Small intestine (tissue), 7 donors: ENCODE measurements at regions not wholly inside any gene's neighbourhood (a gene's known extent, or its start where the extent isn't known, plus 50 kb on each side); places are given as distances from the start of the nearest gene placed in this dataset.

ENCODE experiments used
- DNase-seq, 2 donors: peaks; one replicate each; pipeline versions ENCODE4 v3.0.0 to v3.0.0-alpha.2; 2013
- FAIRE-seq: peaks from 2 replicates; lab custom pipeline; 2012; peaks lifted over from hg19 to GRCh38; lab: Jason Lieb, UNC
- H3K27ac ChIP-seq, 3 donors: one replicate each; pipeline ENCODE4 v1.5.1; 2013; ENCODE audit warnings: low read length in 2 of 3, mild to moderate bottlenecking in 2 of 3, control low read depth in 1 of 3, inconsistent platforms in 1 of 3, low read depth in 1 of 3, moderate library complexity in 1 of 3
- H3K27me3 ChIP-seq, 3 donors: one replicate each; pipeline ENCODE4 v1.6.1; 2013; ENCODE audit warnings: low read length in 3 of 3, inconsistent platforms in 1 of 3; ENCODE audit not compliant: control insufficient read depth in 3 of 3, insufficient read depth in 3 of 3
- H3K36me3 ChIP-seq, 3 donors: one replicate each; pipeline ENCODE4 v1.6.1; 2013; ENCODE audit warnings: low read length in 3 of 3, inconsistent platforms in 1 of 3, low read depth in 1 of 3, mild to moderate bottlenecking in 1 of 3, moderate library complexity in 1 of 3; ENCODE audit not compliant: control insufficient read depth in 3 of 3, insufficient read depth in 2 of 3
- H3K4me1 ChIP-seq, 3 donors: one replicate each; pipeline ENCODE4 v1.6.1; 2013; ENCODE audit warnings: low read length in 2 of 3, inconsistent platforms in 1 of 3, low read depth in 1 of 3, mild to moderate bottlenecking in 1 of 3, moderate library complexity in 1 of 3; ENCODE audit not compliant: control insufficient read depth in 3 of 3, insufficient read depth in 2 of 3
- H3K4me3 ChIP-seq, 3 donors: one replicate each; pipeline ENCODE4 v1.5.1; 2013; ENCODE audit warnings: low read length in 3 of 3, control low read depth in 1 of 3, inconsistent platforms in 1 of 3, low read depth in 1 of 3, mild to moderate bottlenecking in 1 of 3, moderate library complexity in 1 of 3
- H3K9me3 ChIP-seq, 2 donors: one replicate each; pipeline ENCODE4 v1.6.1; 2013; ENCODE audit warnings: low read depth in 1 of 2, low read length in 1 of 2; ENCODE audit not compliant: control insufficient read depth in 2 of 2, insufficient read depth in 1 of 2
- WGBS, 3 donors: extraction: QIAGEN DNeasy Blood & Tissue Kit; methylation state at CpG; one replicate each; pipeline ENCODE4 v1.1.7; 2013; 5-methylcytosine and 5-hydroxymethylcytosine counted together
- donor health status: healthy with polysubstance abuse.
- donor health status: control.
- donor health status: control.
- donor health status: Bipolar disorder and iron deficiency.
- donor health status: healthy.

DNA sequence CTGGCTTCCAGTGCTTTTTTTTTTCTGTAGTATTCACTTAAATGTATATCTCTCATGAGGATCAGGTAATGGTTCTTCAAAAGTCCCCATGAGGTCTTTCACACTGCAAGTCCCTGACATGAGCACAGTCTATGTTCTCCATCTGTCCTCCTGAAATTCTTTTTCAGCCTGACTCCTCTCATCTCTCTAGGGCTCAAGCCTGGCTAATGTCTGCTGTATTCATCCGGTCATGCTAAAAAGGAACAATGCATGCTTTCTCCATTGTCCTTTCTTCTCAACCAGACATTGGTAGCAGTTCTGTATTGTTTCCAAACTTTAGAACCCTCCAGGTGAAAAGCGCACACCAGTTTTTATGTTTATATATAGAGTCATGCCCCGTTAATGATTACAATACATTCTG lies 368.3 kb upstream of the OLFM3 start:
- no peaks in the 10 kb centered on the region for H3K36me3 ChIP-seq
- 73 to 87% (median 76%) methylated on average over 3 of the region's 3 CpGs for WGBS, 3 donors
- H3K27ac ChIP-seq, result no peak overlapping the region
- DNase-seq (no peak), FAIRE-seq (no peak)
- no peak overlapping the region for H3K4me3 ChIP-seq
- H3K4me1 ChIP-seq, result no peaks in the 10 kb centered on the region
- H3K9me3 ChIP-seq, result no peaks in the 10 kb centered on the region
- H3K27me3 ChIP-seq, result no peaks in the 10 kb centered on the region

DNA sequence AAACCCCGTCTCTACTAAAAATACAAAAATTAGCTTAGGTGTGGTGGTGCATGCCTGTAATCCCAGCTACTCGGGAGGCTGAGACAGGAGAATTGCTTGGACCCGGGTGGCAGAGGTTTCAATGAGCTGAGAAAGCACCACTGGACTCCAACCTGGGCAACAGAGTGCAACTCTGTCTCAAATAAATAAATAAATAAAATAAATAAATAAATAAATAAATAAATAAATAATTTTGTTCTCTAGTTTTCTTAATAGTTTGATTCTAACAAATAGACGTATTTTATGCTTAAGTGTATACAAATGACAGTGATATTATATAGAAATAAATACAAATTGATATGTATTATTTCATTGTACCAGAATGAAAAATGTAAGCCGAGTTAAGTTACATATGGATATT lies 339.9 kb upstream of the OLFM3 start:
- H3K9me3 ChIP-seq, result no peaks in the 10 kb centered on the region
- DNase-seq (no peak), FAIRE-seq (no peak)
- H3K27me3 ChIP-seq, result no peaks in the 10 kb centered on the region
- no peaks in the 10 kb centered on the region for H3K36me3 ChIP-seq
- H3K4me1 ChIP-seq, result no peaks in the 10 kb centered on the region
- H3K27ac ChIP-seq, result no peak overlapping the region
- no peak overlapping the region for H3K4me3 ChIP-seq
- 76 to 89% (median 87%) methylated on average over 5 of the region's 5 CpGs for WGBS, 3 donors

DNA sequence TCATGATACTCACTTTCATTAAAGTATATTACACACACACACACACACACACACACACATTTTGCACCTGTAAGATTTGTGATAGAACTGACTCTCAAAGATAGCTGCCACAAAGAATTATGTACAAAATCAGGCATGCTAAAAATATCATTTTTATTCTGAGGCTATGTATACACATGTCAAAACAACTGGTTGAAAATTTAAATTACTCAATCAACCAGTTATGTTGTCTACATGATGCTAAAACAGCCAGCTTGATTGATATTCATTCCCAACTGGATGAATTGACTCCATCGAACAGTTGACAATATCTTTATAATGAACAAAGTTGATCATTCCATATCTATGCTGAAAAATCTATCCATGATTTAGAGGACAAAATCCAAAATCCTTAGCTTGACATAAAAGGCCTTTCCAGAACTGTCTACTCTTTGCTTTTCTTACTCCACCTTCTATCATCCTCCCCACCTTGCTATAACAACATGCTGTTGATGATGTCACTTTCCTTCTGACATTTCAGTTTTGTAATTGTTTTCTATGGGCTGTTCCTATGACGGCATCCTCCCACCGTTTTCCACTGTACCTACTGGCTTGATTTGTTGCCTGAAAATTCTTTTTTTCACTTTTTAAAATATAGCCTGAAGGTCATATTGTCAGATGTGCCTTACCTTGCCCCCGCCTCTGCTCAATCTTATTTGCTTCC lies 321.5 kb upstream of the OLFM3 start:
- DNase-seq (no peak), FAIRE-seq (no peak)
- no peak overlapping the region for H3K27ac ChIP-seq
- H3K4me3 ChIP-seq, result no peak overlapping the region
- H3K27me3 ChIP-seq, result no peaks in the 10 kb centered on the region
- H3K9me3 ChIP-seq, result no peaks in the 10 kb centered on the region
- H3K36me3 ChIP-seq, result no peaks in the 10 kb centered on the region
- WGBS, 3 donors, result 84 to 87% (median 87%) methylated on average over 4 of the region's 4 CpGs
- no peaks in the 10 kb centered on the region for H3K4me1 ChIP-seq

DNA sequence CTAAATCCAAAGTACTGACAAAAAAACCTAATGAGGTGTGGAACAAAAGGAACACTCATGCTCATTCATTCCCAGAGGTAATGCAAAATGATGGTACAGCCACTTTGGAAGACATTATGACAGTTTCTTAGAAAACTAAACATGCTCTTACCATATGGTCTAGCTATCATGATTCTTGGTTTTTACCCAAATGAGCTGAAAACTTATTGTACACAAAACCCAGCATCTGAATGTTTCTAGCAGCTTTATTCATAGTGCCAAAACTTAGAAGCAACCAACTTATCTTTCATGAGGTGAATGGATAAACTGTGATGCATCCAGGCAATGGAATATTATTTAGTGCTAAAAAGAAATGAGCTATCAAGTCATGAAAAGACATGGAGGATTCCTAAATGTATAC lies 318.4 kb upstream of the OLFM3 start:
- Histone ChIP-seq H3K4me3 (no peak overlapping the region), H3K27ac (no peak overlapping the region), H3K36me3 (no peaks in the 10 kb centered on the region), H3K4me1 (no peaks in the 10 kb centered on the region), H3K27me3 (no peaks in the 10 kb centered on the region), H3K9me3 (no peaks in the 10 kb centered on the region)
- FAIRE-seq (no peak), DNase-seq (no peak)

DNA sequence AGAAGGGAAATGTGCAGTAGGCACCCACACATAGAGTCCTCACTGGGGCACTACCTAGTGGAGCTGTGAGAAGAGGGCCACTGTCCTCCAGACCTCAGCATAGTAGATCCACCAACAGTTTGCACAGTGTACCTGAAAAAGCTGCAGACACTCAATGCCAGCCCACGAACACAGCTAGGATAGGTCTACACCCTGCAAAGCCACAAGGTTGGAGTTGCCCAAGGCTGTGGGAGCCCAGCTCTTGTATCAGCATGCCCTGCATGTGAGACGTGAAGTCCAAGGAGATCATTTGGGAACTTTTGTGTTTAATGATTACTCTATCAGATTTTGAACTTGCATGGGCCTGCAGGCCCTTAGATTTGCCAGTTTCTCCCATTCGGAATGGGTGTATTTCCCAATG lies 299.4 kb upstream of the OLFM3 start:
- 74 to 90% (median 90%) methylated on average over 3 of the region's 3 CpGs for WGBS, 3 donors
- Histone ChIP-seq H3K4me1 (no peaks in the 10 kb centered on the region), H3K9me3 (peaks cover 1 to 4% of the 10 kb centered on the region in 2 donors), H3K27me3 (no peaks in the 10 kb centered on the region), H3K27ac (no peak overlapping the region), H3K4me3 (no peak overlapping the region), H3K36me3 (no peaks in the 10 kb centered on the region)
- DNase-seq, result no peak
- no peak for FAIRE-seq

DNA sequence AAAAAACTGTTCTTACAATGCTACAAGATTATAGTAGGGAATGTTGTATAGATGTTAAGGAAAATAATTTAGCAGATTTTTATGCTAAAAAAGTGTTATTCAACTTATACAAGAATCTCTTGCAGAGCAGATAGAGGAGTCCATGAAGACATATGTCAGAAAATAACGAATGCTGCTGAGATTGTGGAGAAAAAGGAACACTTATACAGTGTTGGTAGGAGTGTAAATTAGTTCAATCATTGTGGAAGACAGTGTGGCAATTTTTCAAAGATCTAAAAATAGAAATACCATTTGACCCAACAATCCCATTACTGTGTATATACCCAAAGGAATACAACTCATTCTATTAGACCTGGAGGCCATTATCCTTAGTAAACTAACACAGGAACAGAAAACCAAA lies 286.2 kb upstream of the OLFM3 start:
- Histone ChIP-seq H3K4me3 (no peak overlapping the region), H3K9me3 (peaks cover 0 to 8% of the 10 kb centered on the region in 2 donors), H3K27ac (no peak overlapping the region), H3K4me1 (no peaks in the 10 kb centered on the region), H3K36me3 (no peaks in the 10 kb centered on the region), H3K27me3 (no peaks in the 10 kb centered on the region)
- WGBS, 3 donors, result 33 to 67% (median 36%) methylated on average over 1 of the region's 1 CpG
- DNase-seq (no peak), FAIRE-seq (no peak)

DNA sequence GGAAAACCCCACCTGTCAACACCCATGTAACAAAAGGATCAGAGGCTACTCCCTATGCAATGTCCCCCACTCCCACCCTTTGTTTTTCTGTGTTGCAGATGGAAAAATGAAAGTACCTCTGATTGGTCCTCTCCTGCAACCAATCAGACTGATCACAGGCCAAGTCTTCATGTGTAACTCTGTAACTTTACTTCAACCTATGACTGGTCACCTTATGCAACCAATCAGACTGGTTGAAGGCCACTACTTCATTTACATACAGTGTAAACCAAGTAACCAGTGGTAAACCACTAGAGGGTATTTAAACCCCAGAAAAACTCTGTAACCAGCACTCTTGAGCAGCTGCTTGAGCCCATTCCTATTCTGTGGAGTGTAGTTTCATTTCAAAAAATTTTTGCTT lies 266.3 kb upstream of the OLFM3 start:
- no peak overlapping the region for H3K4me3 ChIP-seq
- no peak overlapping the region for H3K27ac ChIP-seq
- no peaks in the 10 kb centered on the region for H3K36me3 ChIP-seq
- no peak for FAIRE-seq
- no peaks in the 10 kb centered on the region for H3K27me3 ChIP-seq
- no peak for DNase-seq
- H3K9me3 ChIP-seq, result no peaks in the 10 kb centered on the region
- no peaks in the 10 kb centered on the region for H3K4me1 ChIP-seq

DNA sequence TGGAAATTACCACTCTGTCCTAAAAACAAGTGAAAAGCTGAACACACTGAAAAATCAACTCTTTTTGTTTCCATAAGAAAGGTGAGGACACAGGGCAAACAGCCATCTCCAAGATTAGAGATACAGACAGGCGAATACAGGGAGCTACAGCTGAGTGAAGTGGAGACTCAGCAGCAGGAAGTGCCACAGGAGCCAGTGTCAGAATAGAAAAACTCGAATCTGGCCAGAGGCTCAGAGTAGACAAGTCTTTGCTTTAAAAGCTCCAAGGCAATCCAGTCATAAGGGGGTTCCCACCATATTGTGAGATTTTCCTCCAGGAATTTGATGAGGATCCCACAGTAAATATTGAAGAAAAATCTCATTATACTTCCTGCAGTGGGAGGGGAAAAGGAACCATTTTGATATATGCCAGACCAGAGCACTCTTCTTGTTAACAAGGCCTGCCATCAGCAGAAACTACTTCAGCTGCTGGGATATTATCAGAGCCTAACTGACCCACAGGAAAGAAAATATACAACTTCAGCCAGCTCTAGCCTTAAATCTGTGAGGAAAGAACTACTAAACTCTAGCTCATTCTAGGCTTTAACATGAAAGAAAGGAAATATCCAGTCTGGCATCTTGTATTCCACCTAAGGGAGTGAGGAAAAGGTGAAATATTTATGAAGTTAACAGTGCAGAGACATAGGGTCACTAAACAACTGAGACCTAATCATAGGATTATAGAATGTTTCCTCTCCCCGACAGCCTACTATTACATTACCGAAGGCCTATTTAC lies 256.2 kb upstream of the OLFM3 start:
- Histone ChIP-seq H3K9me3 (no peaks in the 10 kb centered on the region), H3K4me1 (no peaks in the 10 kb centered on the region), H3K36me3 (no peaks in the 10 kb centered on the region), H3K27ac (no peak overlapping the region), H3K27me3 (no peaks in the 10 kb centered on the region), H3K4me3 (no peak overlapping the region)
- DNase-seq (no peak), FAIRE-seq (no peak)
- WGBS, 3 donors, result 68 to 73% (median 73%) methylated on average over 4 of the region's 4 CpGs
